ENCODE measurements at regions not wholly inside any gene's neighbourhood (a gene's known extent, or its start where the extent isn't known, plus 50 kb on each side); places are given as distances from the start of the nearest gene placed in this dataset.

- no peak for DNase-seq
Observed at GRCh38 chr16:65876624-65877023, 489.9 kb upstream of the CDH5 start.

DNA sequence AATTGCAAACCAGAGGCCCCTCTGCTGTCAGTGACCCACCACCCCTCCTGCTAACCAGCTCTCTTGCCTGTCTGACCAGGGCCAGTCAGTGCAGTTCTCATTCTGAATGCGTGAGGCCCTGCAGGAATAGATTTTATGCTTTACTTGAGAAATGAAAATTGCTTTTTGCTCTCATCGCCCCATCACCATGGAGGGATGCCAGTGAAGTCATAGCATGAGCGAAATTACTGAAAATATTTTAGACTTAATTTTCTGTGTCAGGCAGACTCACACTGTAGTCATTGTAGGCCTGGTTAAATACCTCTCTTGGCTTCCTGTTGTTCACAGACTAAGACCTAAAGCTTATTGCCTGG, 490.5 kb upstream of the CDH5 start:
- no peak for DNase-seq

GRCh38 chr16:65875381-65876055, 491.0 kb upstream of the CDH5 start:
- no peak for DNase-seq

DNA sequence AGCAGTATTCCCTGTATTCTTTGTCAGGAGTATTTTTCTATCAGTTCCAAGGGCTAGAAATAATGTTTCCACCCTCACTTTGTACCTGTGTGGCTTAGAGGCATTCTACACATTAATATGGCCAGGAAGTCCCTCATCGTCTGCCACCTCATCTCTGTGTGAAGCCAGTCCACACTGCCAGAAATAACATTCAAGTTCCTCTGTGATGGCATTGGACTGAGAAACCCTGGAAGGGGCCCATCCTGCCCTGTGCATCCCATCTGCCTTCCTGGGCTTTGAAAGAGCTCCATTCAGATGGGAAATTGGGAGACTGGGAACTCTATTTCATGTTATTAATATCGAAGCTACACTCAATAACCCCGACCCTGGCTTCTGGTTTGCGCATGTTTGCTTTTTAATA, 497.2 kb upstream of the CDH5 start:
- no peak for DNase-seq

DNA sequence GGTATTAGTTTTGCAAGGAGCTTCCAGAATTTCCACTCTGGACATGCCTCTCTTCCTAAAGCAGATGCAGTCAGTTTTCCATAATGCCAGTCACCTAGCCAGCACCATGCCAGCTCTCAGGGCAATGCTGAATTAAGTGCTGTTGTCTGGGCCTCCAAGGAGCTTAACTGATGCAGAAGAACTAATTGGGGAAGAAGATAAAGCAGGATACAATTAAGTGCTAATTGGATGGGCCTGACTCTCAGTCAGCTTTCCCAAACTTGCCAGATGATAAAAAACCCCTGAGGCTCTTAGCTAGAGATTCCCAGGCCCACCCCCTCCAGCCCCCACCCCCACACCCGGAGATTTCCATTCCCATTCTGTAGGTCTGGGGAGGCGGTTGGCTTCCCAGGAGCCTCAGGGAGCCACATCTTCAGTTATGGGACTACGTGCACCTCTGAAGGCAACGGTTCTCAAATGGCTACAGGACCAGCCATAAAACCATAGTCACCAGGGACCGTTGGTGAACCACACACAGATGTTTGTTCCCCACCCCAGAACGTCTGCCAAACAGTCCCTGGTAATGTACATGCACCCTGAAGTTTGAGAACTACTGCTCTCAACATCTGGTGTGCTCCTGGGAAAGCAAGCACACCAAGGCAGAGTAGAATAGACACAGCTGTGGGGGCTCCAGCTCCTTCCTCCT, 499.1 kb upstream of the CDH5 start:
- DNase-seq: no peak

DNA sequence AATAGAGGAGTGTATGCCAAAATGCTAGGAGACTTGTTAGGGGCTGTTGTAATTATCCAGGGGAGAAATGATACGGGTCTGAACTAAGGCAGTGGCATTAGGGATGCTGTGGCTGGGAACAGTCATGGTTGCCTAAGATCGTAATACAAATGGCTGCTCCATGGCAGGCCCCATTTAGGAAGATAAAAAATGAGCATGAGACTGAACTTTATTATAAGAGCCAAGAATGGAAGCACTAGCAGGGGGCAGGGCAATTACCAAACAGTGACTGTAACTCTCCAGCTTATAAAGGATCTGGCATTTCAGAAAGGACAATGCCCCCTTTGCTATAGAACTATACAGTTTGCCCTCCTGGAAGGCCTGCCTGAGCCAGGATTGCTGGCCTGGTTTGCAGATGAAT, 503.3 kb upstream of the CDH5 start:
- no peak for DNase-seq

DNA sequence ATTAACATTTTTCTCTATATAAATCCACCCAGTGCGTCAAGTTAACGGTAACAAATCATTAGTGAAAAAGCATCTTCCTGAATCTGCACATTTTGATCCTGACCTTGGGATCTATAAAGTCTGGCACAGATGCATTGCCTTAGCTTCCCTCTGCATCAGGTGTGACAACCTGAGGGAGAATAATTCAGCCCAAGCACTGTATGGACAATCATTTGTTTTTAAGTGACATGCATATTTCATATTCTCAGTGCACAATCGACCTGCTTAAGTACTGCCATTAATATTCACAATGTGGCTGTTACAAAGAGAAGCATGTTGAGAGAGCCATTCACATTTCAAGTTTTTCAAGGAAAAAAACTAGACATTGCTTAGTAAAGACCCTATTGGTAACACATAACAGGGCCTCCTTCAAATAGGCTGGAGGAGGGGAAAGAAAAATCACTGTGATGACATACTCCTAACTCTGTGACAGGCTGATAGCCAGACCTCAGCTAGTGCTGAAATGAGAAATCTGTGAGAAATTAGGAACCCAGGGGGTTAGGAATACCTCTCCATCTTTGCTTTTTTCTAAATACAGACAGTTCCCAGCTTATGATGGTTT, 505.3 kb upstream of the CDH5 start:
- DNase-seq: no peak

DNA sequence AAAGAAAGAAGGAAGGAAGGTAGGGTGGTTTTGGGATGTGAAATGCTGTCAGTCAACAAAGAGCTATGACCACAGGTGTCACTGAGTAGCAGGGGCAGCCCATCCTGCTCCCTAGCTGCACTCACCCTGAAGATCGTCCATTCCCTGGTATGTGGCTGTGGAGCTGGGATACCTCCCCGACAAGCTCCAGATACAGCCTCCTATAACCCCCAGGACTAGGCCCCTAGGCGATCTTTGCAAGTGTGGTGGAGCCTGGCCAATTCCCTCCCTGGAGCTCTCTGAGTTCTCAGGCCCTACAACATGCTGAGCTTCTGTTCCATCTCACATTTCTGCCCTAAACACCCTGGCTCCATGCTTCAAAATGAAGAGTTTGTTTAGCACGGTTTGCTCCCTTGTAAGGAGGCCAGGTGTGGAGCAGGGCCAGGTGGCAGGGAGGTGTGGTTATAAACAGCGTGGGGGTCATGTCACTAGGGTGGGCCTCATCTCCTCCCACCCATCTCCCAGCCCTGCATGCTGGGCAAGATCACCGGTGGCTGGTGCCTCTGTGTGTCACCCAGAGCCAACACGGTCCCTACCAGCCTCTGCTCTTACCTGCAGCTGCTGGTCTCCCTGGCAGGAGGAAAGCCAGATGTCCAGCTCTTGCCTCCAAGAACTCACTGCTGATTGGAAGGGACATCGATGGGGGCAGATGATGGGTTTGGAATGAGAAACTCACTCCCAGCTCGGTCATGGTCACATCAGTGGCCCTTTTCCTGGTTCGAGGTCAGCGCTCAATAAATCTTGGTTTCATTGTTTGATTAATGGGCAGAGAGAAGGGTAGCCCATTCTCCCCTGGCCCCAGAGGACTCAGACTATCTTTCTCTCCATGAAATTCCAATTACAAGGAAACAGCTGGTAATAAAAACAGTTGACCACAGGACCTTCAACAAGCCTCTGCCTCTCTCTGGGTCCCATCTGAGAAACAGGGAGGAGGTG, 511.0 kb upstream of the CDH5 start:
- no peak for DNase-seq

GRCh38 chr16:65846210-65846602, 520.3 kb upstream of the CDH5 start:
- DNase-seq: no peak

DNA sequence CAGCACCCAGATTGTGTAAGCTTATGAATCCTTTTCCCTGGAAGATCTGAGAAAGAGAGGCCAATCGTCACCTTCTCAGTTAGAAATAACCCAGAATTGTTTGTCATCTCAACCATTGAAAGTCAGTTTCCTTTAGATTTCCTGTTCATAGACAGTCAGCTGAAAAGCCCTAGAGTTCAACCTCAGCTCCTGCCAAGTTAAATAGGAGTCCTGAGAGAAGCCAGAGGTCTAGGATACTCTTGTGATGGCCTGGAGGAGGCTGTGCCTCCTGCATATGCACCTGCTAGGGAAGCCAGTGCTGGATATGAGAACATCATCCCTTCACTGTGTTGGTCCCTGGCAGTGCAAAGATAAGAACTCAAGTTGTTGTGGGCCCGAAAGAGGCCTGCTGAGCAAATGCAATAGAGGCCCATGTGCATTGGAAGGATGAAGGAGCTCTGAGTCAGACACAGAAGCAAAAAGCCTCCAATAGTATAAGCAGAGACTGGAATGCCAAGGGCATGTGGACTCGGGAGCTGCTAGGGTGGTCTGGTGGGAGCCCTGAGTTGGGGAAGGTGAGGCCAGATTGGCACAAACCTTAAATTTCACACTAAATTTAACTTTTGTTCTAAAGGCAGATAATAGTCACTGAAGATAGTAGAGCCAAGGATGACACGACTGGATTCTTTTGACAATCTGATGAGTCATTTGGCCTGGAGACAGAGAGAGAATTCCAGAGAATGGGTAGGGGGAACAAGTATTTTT, 520.9 kb upstream of the CDH5 start:
- DNase-seq: no peak

- no peak for DNase-seq
Observed at GRCh38 chr16:65843941-65844340, 522.5 kb upstream of the CDH5 start.

DNA sequence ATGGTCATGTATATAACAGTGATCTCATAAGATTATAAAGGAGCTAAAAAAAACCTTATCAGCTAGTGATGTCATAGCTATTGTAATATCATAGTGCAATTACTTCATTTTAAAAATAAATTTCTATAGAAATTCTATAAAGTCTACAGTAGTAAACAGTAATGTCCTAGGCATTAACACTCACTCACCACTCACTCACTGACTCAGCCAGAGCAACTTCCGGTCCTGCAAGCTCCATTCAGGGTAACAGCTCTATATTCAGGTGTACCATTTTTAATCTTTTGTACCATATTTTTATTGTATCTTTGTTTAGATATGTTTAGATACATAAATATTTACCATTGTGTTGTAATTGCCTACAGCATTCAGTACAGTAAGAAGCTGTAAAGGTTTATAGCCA, 524.4 kb upstream of the CDH5 start:
- no peak for DNase-seq

DNA sequence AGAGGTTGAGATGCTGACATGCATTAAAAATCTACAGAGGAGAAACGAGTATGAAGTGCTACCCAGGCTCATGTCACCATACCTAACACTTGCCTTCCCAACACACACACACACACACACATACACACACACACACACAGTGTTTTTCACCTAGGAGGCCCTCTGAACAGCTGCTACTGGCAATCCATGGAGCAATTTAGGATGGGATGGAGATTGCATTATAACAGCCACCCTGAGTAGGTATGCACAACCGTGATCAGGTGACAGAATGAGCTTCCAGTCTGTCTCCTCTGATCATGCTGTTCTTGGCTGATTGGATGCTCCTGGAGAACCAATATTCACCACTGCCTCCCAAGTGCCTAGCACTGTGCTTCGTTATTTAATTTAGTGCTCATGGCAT, 528.5 kb upstream of the CDH5 start:
- no peak for DNase-seq

DNA sequence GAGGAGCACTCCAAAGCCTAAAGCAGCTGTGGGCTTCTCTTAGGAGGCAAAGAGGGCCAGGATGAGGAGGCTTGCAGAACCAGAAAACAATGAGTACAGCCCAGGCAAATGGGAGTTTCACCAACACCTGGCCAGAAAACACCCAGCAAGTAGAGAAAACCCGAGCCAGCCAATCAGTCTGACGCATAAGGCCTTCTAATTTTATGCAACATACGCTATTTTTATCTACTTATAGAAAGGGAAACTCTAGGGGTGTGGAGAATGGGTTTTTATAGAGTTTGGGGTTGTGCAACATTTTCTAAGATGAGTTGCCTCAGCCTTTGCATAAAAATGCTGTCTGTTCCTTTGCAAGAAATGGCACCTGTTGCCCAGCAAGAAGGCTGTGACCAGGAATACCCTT, 529.0 kb upstream of the CDH5 start:
- DNase-seq: no peak

GRCh38 chr16:65834688-65835087, 531.8 kb upstream of the CDH5 start:
- no peak for DNase-seq

DNA sequence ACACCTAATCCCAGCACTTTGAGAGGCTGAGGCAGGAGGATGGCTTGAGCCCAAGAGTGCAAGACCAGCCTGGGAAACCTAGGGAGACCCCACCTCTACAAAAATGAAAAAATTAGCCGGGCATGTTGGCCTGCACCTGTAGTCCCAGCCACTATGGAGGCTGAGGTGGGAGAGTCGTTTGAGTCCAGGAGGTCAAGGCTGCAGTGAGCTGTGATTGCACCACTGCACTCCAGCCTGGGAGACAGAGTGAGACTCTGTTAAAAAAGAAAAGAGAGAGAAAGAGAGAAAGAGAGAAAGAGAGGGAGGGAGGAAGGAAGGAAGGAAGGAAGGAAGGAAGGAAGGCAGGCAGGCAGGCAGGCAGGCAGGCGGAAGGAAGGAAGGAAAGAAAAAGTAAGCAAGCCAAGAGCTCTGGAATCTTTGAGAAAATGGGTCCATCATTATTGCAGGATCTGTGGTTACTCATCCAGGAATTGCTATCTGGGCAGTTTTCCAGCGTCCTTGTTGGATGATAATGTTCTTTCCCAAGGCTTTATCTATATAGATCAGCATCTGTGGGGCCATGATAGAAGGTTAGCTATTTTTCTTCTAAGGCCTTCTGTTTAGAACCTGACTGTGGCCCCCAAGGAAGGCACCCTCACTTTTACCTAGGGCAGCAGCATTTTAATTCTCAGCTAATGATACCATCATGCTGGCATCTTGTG, 533.2 kb upstream of the CDH5 start:
- DNase-seq: no peak

DNA sequence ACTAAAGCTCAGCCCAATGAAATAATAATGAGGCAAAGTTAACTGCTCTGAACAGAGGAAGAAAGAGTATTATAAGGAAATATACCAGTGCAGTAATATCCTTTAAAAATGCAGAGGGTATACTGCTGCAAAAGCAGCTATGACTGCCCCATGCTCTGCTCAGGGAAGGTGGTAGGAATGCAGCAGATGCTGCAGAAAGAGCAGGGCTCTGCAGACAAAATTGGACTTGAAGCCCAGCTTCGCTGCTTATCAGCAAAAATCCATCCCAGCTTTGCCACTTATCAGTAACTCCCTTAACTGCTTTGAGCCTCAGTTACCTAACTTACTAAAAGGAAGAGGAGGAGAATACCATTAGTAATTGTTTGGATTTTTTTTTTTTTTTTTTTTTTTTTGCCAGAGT, 533.8 kb upstream of the CDH5 start:
- DNase-seq: no peak

- DNase-seq: no peak
Observed at GRCh38 chr16:65831903-65832666, 534.4 kb upstream of the CDH5 start.

- no peak for DNase-seq
Observed at GRCh38 chr16:65829076-65829475, 537.4 kb upstream of the CDH5 start.

DNA sequence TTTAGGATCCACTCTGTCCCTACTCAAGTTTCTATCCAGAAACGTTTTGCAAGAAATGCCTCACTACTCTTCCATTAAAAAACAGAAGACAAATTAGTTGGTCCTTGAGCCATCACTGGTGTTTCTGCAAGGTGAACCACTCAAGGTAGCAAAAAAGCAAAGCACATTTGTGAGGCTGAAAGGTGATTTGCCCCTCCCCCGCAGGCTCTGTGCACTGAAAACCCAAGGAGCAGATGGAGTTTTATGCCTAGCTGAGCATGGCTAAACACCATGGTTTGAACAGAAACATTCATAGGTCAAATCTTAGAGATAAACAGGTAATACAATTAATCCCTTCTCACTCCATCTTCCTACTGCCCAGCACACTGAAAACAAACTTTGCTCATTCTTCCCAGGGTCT, 538.2 kb upstream of the CDH5 start:
- DNase-seq: no peak

DNA sequence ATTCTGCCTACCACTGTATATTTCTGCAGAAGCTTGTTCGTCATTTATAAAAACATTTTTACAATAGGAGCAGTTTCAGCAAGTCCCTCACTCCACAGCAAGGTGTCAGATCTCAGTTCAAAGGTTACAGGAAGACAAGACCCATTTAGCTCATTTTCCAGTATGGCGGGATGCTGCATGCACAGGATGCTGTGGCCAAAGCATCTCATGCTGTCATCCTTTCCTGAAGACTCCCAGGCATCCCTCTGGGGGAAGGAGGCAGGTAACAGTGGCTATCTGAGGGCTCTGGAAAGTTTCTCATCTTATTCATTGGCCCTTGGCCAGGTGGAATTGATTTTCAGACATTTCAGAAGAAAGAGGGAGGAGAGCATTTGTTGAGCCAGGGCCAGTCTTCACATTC, 539.3 kb upstream of the CDH5 start:
- no peak for DNase-seq
